GM12864 (cell line): ENCODE measurements at regions not wholly inside any gene's neighbourhood (a gene's known extent, or its start where the extent isn't known, plus 50 kb on each side); places are given as distances from the start of the nearest gene placed in this dataset.
"Not testable (repeated sequence)": the region's sequence is repeated elsewhere in the genome, so short reads cannot be mapped to it uniquely, and the experiment has no call there.

Experiments used
- DNase-seq: peaks from one replicate; pipeline ENCODE4 v3.0.0-alpha.2; 2011; ENCODE audit warnings: low read depth
- H3K4me3 ChIP-seq: 2 replicates; pipeline ENCODE4 v1.5.1; 2011; ENCODE audit warnings: mild to moderate bottlenecking, low read depth, low read length, control low read depth
- CTCF ChIP-seq: IDR thresholded peaks from 2 replicates; pipeline ENCODE4 v1.5.1; 2011; ENCODE audit warnings: low read depth, mild to moderate bottlenecking, moderate library complexity, low read length, control low read depth, inconsistent platforms; ENCODE audit errors: missing control alignments

GRCh38 chr14:46550836-46551235 is 100.7 kb downstream of the RPL10L start:
- no peak for DNase-seq
- no peak for TF ChIP-seq CTCF
- no peak overlapping the region for H3K4me3 ChIP-seq

GRCh38 chr14:46540986-46541385 is 110.6 kb downstream of the RPL10L start:
- DNase-seq, result no peak
- no peak for TF ChIP-seq CTCF
- H3K4me3 ChIP-seq, result no peak overlapping the region

GRCh38 chr14:46519121-46519520 is 132.5 kb downstream of the RPL10L start:
- no peak for TF ChIP-seq CTCF
- H3K4me3 ChIP-seq, result no peak overlapping the region
- no peak for DNase-seq

- not testable (repeated sequence) for H3K4me3 ChIP-seq, DNase-seq
Measured at GRCh38 chr14:46508752-46509151, 142.8 kb downstream of the RPL10L start.

GRCh38 chr14:46499521-46499920 is 152.1 kb downstream of the RPL10L start:
- DNase-seq, result no peak
- TF ChIP-seq CTCF, result no peak

GRCh38 chr14:46496409-46496808 is 155.2 kb downstream of the RPL10L start:
- no peak for TF ChIP-seq CTCF
- H3K4me3 ChIP-seq, result no peak overlapping the region
- no peak for DNase-seq

More at GRCh38 chr14:46499521-46499920, 152.1 kb downstream of the RPL10L start:
- H3K4me3 ChIP-seq, result no peak overlapping the region

- peak; percentile 33 for TF ChIP-seq CTCF
- DNase-seq, result no peak
- no peak overlapping the region; the same call in 1 of the 2 replicates for H3K4me3 ChIP-seq
Measured at GRCh38 chr14:46490238-46490685, 161.3 kb downstream of the RPL10L start.
